HCT116 (cell line): ENCODE measurements at regions not wholly inside any gene's neighbourhood (a gene's known extent, or its start where the extent isn't known, plus 50 kb on each side); places are given as distances from the start of the nearest gene placed in this dataset.

Source experiments
- EGR1 ChIP-seq: IDR thresholded peaks from 2 replicates; pipeline ENCODE4 v1.6.1; 2012; ENCODE audit warnings: low read depth
- JUND ChIP-seq: IDR thresholded peaks from 2 replicates; pipeline ENCODE4 v1.6.1; 2012
- POLR2A ChIP-seq: IDR thresholded peaks from 2 replicates; pipeline ENCODE4 v1.7.0; 2011; ENCODE audit warnings: borderline replicate concordance; ENCODE audit not compliant: insufficient read depth, insufficient read length; ENCODE audit errors: extremely low read depth
- POLR2AphosphoS5 ChIP-seq: IDR thresholded peaks from 2 replicates; pipeline ENCODE4 v1.6.1; 2011; ENCODE audit warnings: mild to moderate bottlenecking, low read depth, low read length, moderate library complexity
- RAD21 ChIP-seq: IDR thresholded peaks from 2 replicates; pipeline ENCODE4 v1.6.1; 2012; ENCODE audit warnings: low read depth, mild to moderate bottlenecking
- SIN3A ChIP-seq: IDR thresholded peaks from 2 replicates; pipeline ENCODE4 v1.6.1; 2012; ENCODE audit warnings: low read depth
- YY1 ChIP-seq: IDR thresholded peaks from 2 replicates; pipeline ENCODE4 v1.6.1; 2011; ENCODE audit warnings: low read length, low read depth, moderate library complexity, mild to moderate bottlenecking; ENCODE audit not compliant: insufficient replicate concordance; ENCODE audit errors: extremely low read depth
- ZNF274 ChIP-seq: fragments of 200-500 bp; sonication (Bioruptor generic); IDR thresholded peaks from 2 replicates; pipeline ENCODE4 v1.6.1; 2014; ENCODE audit warnings: mild to moderate bottlenecking, low read depth, low read length, inconsistent platforms
- TF ChIP-seq, protein P1 (sequence below): IDR thresholded peaks from 2 replicates; pipeline ENCODE4 v1.6.1; 2012
- TF ChIP-seq, protein P2 (sequence below), 3 experiments: fragments of 200-600 bp in 1 of 3; sonication (generic) in 1 of 3; IDR thresholded peaks in 2 of 3; conservative IDR thresholded peaks in 1 of 3; 2 replicates each; pipeline ENCODE4 v1.5.1; 2012 to 2017; ENCODE audit warnings: low read depth in 2 of 3, low read length in 2 of 3, antibody characterized with exemption in 1 of 3, borderline replicate concordance in 1 of 3, control low read depth in 1 of 3, mild to moderate bottlenecking in 1 of 3, mixed read lengths in 1 of 3, mixed run types in 1 of 3, moderate library complexity in 1 of 3; ENCODE audit not compliant: insufficient read depth in 1 of 3
- TF ChIP-seq, protein P3 (sequence below): IDR thresholded peaks from 2 replicates; pipeline ENCODE4 v1.6.1; 2012; ENCODE audit warnings: low read depth
- TF ChIP-seq, protein P4 (sequence below): IDR thresholded peaks from 2 replicates; pipeline ENCODE4 v1.6.1; 2012

DNA sequence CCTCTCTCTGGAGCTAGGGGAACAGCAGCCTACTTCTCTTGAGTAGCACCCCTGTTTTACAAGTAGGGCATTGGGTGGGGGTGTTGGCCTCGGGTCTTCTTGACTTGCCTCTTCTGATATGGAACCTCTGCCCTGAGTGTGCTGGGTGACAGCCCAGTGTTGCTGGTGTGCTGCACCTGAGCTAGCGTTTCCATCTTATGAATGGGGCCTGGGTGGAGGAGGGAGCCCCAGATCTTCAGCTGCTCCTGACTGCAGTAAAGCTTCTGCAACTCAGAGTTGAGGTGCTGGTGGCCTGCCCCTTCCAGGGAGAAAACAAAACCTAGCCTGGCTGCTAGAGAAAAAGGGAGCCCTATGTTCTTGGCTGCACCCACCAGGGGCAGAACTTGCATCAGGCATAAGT lies 202.5 kb upstream of the SHH start:
- TF ChIP-seq EGR1, result no peak
- TF ChIP-seq, protein P1, sequence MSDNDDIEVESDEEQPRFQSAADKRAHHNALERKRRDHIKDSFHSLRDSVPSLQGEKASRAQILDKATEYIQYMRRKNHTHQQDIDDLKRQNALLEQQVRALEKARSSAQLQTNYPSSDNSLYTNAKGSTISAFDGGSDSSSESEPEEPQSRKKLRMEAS, result no peak
- TF ChIP-seq, protein P2, sequence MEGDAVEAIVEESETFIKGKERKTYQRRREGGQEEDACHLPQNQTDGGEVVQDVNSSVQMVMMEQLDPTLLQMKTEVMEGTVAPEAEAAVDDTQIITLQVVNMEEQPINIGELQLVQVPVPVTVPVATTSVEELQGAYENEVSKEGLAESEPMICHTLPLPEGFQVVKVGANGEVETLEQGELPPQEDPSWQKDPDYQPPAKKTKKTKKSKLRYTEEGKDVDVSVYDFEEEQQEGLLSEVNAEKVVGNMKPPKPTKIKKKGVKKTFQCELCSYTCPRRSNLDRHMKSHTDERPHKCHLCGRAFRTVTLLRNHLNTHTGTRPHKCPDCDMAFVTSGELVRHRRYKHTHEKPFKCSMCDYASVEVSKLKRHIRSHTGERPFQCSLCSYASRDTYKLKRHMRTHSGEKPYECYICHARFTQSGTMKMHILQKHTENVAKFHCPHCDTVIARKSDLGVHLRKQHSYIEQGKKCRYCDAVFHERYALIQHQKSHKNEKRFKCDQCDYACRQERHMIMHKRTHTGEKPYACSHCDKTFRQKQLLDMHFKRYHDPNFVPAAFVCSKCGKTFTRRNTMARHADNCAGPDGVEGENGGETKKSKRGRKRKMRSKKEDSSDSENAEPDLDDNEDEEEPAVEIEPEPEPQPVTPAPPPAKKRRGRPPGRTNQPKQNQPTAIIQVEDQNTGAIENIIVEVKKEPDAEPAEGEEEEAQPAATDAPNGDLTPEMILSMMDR (IDR thresholded peaks at IDR 0.05 in 2 of 3, conservative IDR thresholded peaks at IDR 0.05 in 1 of 3; ENCODE audit: borderline replicate concordance in 1 of 3, insufficient read depth in 1 of 3, low read depth in 2 of 3, low read length in 2 of 3), result no peak
- no peak for TF ChIP-seq YY1
- no peak for TF ChIP-seq POLR2A
- no peak for TF ChIP-seq JUND
- TF ChIP-seq SIN3A, result no peak
- no peak for TF ChIP-seq POLR2AphosphoS5
- no peak for TF ChIP-seq ZNF274
- TF ChIP-seq, protein P3, sequence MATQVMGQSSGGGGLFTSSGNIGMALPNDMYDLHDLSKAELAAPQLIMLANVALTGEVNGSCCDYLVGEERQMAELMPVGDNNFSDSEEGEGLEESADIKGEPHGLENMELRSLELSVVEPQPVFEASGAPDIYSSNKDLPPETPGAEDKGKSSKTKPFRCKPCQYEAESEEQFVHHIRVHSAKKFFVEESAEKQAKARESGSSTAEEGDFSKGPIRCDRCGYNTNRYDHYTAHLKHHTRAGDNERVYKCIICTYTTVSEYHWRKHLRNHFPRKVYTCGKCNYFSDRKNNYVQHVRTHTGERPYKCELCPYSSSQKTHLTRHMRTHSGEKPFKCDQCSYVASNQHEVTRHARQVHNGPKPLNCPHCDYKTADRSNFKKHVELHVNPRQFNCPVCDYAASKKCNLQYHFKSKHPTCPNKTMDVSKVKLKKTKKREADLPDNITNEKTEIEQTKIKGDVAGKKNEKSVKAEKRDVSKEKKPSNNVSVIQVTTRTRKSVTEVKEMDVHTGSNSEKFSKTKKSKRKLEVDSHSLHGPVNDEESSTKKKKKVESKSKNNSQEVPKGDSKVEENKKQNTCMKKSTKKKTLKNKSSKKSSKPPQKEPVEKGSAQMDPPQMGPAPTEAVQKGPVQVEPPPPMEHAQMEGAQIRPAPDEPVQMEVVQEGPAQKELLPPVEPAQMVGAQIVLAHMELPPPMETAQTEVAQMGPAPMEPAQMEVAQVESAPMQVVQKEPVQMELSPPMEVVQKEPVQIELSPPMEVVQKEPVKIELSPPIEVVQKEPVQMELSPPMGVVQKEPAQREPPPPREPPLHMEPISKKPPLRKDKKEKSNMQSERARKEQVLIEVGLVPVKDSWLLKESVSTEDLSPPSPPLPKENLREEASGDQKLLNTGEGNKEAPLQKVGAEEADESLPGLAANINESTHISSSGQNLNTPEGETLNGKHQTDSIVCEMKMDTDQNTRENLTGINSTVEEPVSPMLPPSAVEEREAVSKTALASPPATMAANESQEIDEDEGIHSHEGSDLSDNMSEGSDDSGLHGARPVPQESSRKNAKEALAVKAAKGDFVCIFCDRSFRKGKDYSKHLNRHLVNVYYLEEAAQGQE, result no peak
- TF ChIP-seq, protein P4, sequence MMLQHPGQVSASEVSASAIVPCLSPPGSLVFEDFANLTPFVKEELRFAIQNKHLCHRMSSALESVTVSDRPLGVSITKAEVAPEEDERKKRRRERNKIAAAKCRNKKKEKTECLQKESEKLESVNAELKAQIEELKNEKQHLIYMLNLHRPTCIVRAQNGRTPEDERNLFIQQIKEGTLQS, result no peak
- TF ChIP-seq RAD21, result no peak
